ENCODE measurements at regions not wholly inside any gene's neighbourhood (a gene's known extent, or its start where the extent isn't known, plus 50 kb on each side); places are given as distances from the start of the nearest gene placed in this dataset.
"Not testable (repeated sequence)": the region's sequence is repeated elsewhere in the genome, so short reads cannot be mapped to it uniquely, and the experiment has no call there.

GRCh38 chr3:152684279-152684678 is 150.7 kb upstream of the P2RY1 start:
- peak overlapping the region in 1 of 3 donors; percentile 17 for H3K27ac Mint-ChIP-seq
- H3K4me3 Mint-ChIP-seq, result no peak overlapping the region
- H3K4me1 Mint-ChIP-seq, result no peaks in the 10 kb centered on the region
- H3K9me3 Mint-ChIP-seq, result no peaks in the 10 kb centered on the region
- H3K27me3 Mint-ChIP-seq, result no peaks in the 10 kb centered on the region
- peaks cover 4% of the 10 kb centered on the region for H3K36me3 Mint-ChIP-seq

GRCh38 chr3:152688313-152688712 is 146.6 kb upstream of the P2RY1 start:
- no peak overlapping the region for H3K4me3 Mint-ChIP-seq
- peaks cover 4% of the 10 kb centered on the region for H3K36me3 Mint-ChIP-seq
- no peak overlapping the region for H3K27ac Mint-ChIP-seq
- no peaks in the 10 kb centered on the region for H3K27me3 Mint-ChIP-seq
- no peaks in the 10 kb centered on the region for H3K4me1 Mint-ChIP-seq
- H3K9me3 Mint-ChIP-seq, result peaks cover 1 to 5% (median 3%) of the 10 kb centered on the region in 3 donors

- H3K36me3 Mint-ChIP-seq, H3K27me3 Mint-ChIP-seq, H3K27ac Mint-ChIP-seq, H3K4me1 Mint-ChIP-seq, H3K4me3 Mint-ChIP-seq, H3K9me3 Mint-ChIP-seq: not testable (repeated sequence)
Measured at GRCh38 chr3:152692326-152692725, 142.6 kb upstream of the P2RY1 start.

GRCh38 chr3:152693521-152694250 is 141.2 kb upstream of the P2RY1 start:
- H3K27ac Mint-ChIP-seq, result peak overlapping the region in 1 of 3 donors; percentile 27
- H3K36me3 Mint-ChIP-seq, H3K4me3 Mint-ChIP-seq, H3K27me3 Mint-ChIP-seq, H3K9me3 Mint-ChIP-seq, H3K4me1 Mint-ChIP-seq: not testable (repeated sequence)

GRCh38 chr3:152695840-152696239 is 139.1 kb upstream of the P2RY1 start:
- no peak overlapping the region for H3K27ac Mint-ChIP-seq
- peaks cover 0 to 3% (median 1%) of the 10 kb centered on the region in 3 donors for H3K9me3 Mint-ChIP-seq
- no peaks in the 10 kb centered on the region for H3K27me3 Mint-ChIP-seq
- H3K4me1 Mint-ChIP-seq, result no peaks in the 10 kb centered on the region
- no peak overlapping the region for H3K4me3 Mint-ChIP-seq
- no peaks in the 10 kb centered on the region for H3K36me3 Mint-ChIP-seq

- no peak overlapping the region for H3K27ac Mint-ChIP-seq
- no peaks in the 10 kb centered on the region for H3K36me3 Mint-ChIP-seq
- H3K9me3 Mint-ChIP-seq, result no peaks in the 10 kb centered on the region
- H3K4me3 Mint-ChIP-seq, result no peak overlapping the region
- H3K4me1 Mint-ChIP-seq, result no peaks in the 10 kb centered on the region
- H3K27me3 Mint-ChIP-seq, result no peaks in the 10 kb centered on the region
Measured at GRCh38 chr3:152696962-152697361, 138.0 kb upstream of the P2RY1 start.

GRCh38 chr3:152703245-152703890 is 131.6 kb upstream of the P2RY1 start:
- no peaks in the 10 kb centered on the region for H3K27me3 Mint-ChIP-seq
- no peak overlapping the region for H3K27ac Mint-ChIP-seq
- H3K36me3 Mint-ChIP-seq, result no peaks in the 10 kb centered on the region
- no peaks in the 10 kb centered on the region for H3K4me1 Mint-ChIP-seq
- no peaks in the 10 kb centered on the region for H3K9me3 Mint-ChIP-seq
- no peak overlapping the region for H3K4me3 Mint-ChIP-seq

- no peak overlapping the region for H3K4me3 Mint-ChIP-seq
- no peaks in the 10 kb centered on the region for H3K36me3 Mint-ChIP-seq
- no peak overlapping the region for H3K27ac Mint-ChIP-seq
- no peaks in the 10 kb centered on the region for H3K9me3 Mint-ChIP-seq
- H3K27me3 Mint-ChIP-seq, result no peaks in the 10 kb centered on the region
- no peaks in the 10 kb centered on the region for H3K4me1 Mint-ChIP-seq
Measured at GRCh38 chr3:152706991-152707713, 127.8 kb upstream of the P2RY1 start.

GRCh38 chr3:152709659-152710058 is 125.3 kb upstream of the P2RY1 start:
- no peaks in the 10 kb centered on the region for H3K4me1 Mint-ChIP-seq
- no peaks in the 10 kb centered on the region for H3K36me3 Mint-ChIP-seq
- no peak overlapping the region for H3K4me3 Mint-ChIP-seq
- H3K27me3 Mint-ChIP-seq, result no peaks in the 10 kb centered on the region
- no peaks in the 10 kb centered on the region for H3K9me3 Mint-ChIP-seq
- no peak overlapping the region for H3K27ac Mint-ChIP-seq

GRCh38 chr3:152710549-152710948 is 124.4 kb upstream of the P2RY1 start:
- Mint-ChIP-seq H3K9me3 (no peaks in the 10 kb centered on the region), H3K4me3 (no peak overlapping the region), H3K27ac (no peak overlapping the region), H3K36me3 (no peaks in the 10 kb centered on the region), H3K27me3 (no peaks in the 10 kb centered on the region), H3K4me1 (no peaks in the 10 kb centered on the region)

- Mint-ChIP-seq H3K4me3 (no peak overlapping the region), H3K36me3 (no peaks in the 10 kb centered on the region), H3K4me1 (no peaks in the 10 kb centered on the region), H3K27me3 (no peaks in the 10 kb centered on the region), H3K9me3 (no peaks in the 10 kb centered on the region), H3K27ac (no peak overlapping the region)
Measured at GRCh38 chr3:152713989-152714388, 120.9 kb upstream of the P2RY1 start.

GRCh38 chr3:152714507-152714906 is 120.4 kb upstream of the P2RY1 start:
- H3K27ac Mint-ChIP-seq, result peak overlapping the region in 1 of 3 donors; percentile 11
- no peaks in the 10 kb centered on the region for H3K4me1 Mint-ChIP-seq
- no peaks in the 10 kb centered on the region for H3K9me3 Mint-ChIP-seq
- H3K4me3 Mint-ChIP-seq, result no peak overlapping the region
- H3K27me3 Mint-ChIP-seq, result no peaks in the 10 kb centered on the region
- no peaks in the 10 kb centered on the region for H3K36me3 Mint-ChIP-seq

- no peak overlapping the region for H3K4me3 Mint-ChIP-seq
- peaks cover 0 to 3% (median 0%) of the 10 kb centered on the region in 3 donors for H3K9me3 Mint-ChIP-seq
- H3K27ac Mint-ChIP-seq, result no peak overlapping the region
- H3K4me1 Mint-ChIP-seq, result no peaks in the 10 kb centered on the region
- peaks cover 7% of the 10 kb centered on the region for H3K27me3 Mint-ChIP-seq
- H3K36me3 Mint-ChIP-seq, result no peaks in the 10 kb centered on the region
Measured at GRCh38 chr3:152717252-152717651, 117.7 kb upstream of the P2RY1 start.

GRCh38 chr3:152718810-152719209 is 116.1 kb upstream of the P2RY1 start:
- Mint-ChIP-seq H3K9me3 (peaks cover 0 to 3% (median 0%) of the 10 kb centered on the region in 3 donors), H3K27me3 (peaks cover 10% of the 10 kb centered on the region), H3K27ac (no peak overlapping the region), H3K4me1 (no peaks in the 10 kb centered on the region), H3K4me3 (no peak overlapping the region), H3K36me3 (no peaks in the 10 kb centered on the region)

GRCh38 chr3:152719264-152719663 is 115.7 kb upstream of the P2RY1 start:
- Mint-ChIP-seq H3K27me3 (peaks cover 10% of the 10 kb centered on the region), H3K4me1 (no peaks in the 10 kb centered on the region), H3K4me3 (no peak overlapping the region), H3K9me3 (peaks cover 0 to 3% (median 0%) of the 10 kb centered on the region in 3 donors), H3K27ac (no peak overlapping the region), H3K36me3 (no peaks in the 10 kb centered on the region)
